Upper lobe of right lung (tissue), 1 donor: ENCODE measurements at regions not wholly inside any gene's neighbourhood (a gene's known extent, or its start where the extent isn't known, plus 50 kb on each side); places are given as distances from the start of the nearest gene placed in this dataset.
"Not testable (repeated sequence)": the region's sequence is repeated elsewhere in the genome, so short reads cannot be mapped to it uniquely, and the experiment has no call there.

ENCODE experiments used
- ATAC-seq: fragments of 200-7000 bp; cut with Tn5 transposase; one replicate; pipeline ENCODE4 v1.9.1; 2020; ENCODE audit warnings: mild to moderate bottlenecking, moderate library complexity
- DNase-seq: peaks from one replicate; pipeline ENCODE4 v3.0.0-alpha.2; 2020
- H3K27ac ChIP-seq: fragments of 200-600 bp; one replicate; pipeline ENCODE4 v1.8.0; 2022
- H3K27me3 ChIP-seq: fragments of 200-600 bp; one replicate; pipeline ENCODE4 v1.8.0; 2022; ENCODE audit warnings: mild to moderate bottlenecking
- H3K36me3 ChIP-seq: fragments of 200-600 bp; one replicate; pipeline ENCODE4 v1.8.0; 2022
- H3K4me1 ChIP-seq: fragments of 200-600 bp; one replicate; pipeline ENCODE4 v1.8.0; 2022
- H3K4me3 ChIP-seq: fragments of 200-600 bp; one replicate; pipeline ENCODE4 v1.8.0; 2022; ENCODE audit warnings: mild to moderate bottlenecking
- H3K9me3 ChIP-seq: fragments of 200-600 bp; one replicate; pipeline ENCODE4 v1.8.0; 2022
- CTCF ChIP-seq: fragments of 200-600 bp; IDR thresholded peaks from one replicate; pipeline ENCODE4 v1.8.0; 2022; ENCODE audit warnings: antibody characterized with exemption
- intact Hi-C: fragments of 100-400 bp; cut with DNase I; formaldehyde crosslinking; loops from one replicate; pipeline ENCODE4 v1.11.0; 2022
- donor health status: DM: no; HTN: yes; CAD: no; lungs with severe emphysema.

- H3K27ac ChIP-seq, intact Hi-C loops, DNase-seq, H3K27me3 ChIP-seq, H3K4me3 ChIP-seq, H3K4me1 ChIP-seq, H3K36me3 ChIP-seq, H3K9me3 ChIP-seq: not testable (repeated sequence)
- ATAC-seq, result peak; percentile 38
Measured at GRCh38 chr2:87495455-87495854, 252.4 kb upstream of the PLGLB2 start.

- H3K27ac ChIP-seq, H3K9me3 ChIP-seq, H3K4me1 ChIP-seq, H3K4me3 ChIP-seq, H3K27me3 ChIP-seq, DNase-seq, H3K36me3 ChIP-seq, intact Hi-C loops: not testable (repeated sequence)
- TF ChIP-seq CTCF, result peak; percentile 32
- peak; percentile 98 for ATAC-seq
Measured at GRCh38 chr2:87496036-87497006, 251.6 kb upstream of the PLGLB2 start.

- H3K27ac ChIP-seq, H3K4me1 ChIP-seq, H3K4me3 ChIP-seq, DNase-seq, H3K9me3 ChIP-seq, H3K36me3 ChIP-seq, H3K27me3 ChIP-seq, ATAC-seq, intact Hi-C loops: not testable (repeated sequence)
Measured at GRCh38 chr2:87497135-87497534, 250.8 kb upstream of the PLGLB2 start.

- H3K9me3 ChIP-seq, H3K27ac ChIP-seq, H3K27me3 ChIP-seq, H3K4me1 ChIP-seq, H3K4me3 ChIP-seq, DNase-seq, ATAC-seq, intact Hi-C loops, H3K36me3 ChIP-seq: not testable (repeated sequence)
Measured at GRCh38 chr2:87497700-87498099, 250.2 kb upstream of the PLGLB2 start.

GRCh38 chr2:87498169-87498853 lies 249.6 kb upstream of the PLGLB2 start:
- intact Hi-C loops, H3K27me3 ChIP-seq, DNase-seq, H3K4me1 ChIP-seq, ATAC-seq, H3K36me3 ChIP-seq, H3K9me3 ChIP-seq, H3K27ac ChIP-seq: not testable (repeated sequence)
- peak overlapping the region; percentile 14 for H3K4me3 ChIP-seq

GRCh38 chr2:87498854-87499238 lies 249.0 kb upstream of the PLGLB2 start:
- H3K9me3 ChIP-seq, DNase-seq, H3K27ac ChIP-seq, H3K4me1 ChIP-seq, ATAC-seq, H3K27me3 ChIP-seq, H3K36me3 ChIP-seq, intact Hi-C loops: not testable (repeated sequence)
- peak overlapping the region; percentile 14 for H3K4me3 ChIP-seq

GRCh38 chr2:87499860-87500259 lies 248.0 kb upstream of the PLGLB2 start:
- H3K4me3 ChIP-seq, intact Hi-C loops, ATAC-seq, H3K36me3 ChIP-seq, DNase-seq, H3K4me1 ChIP-seq, H3K9me3 ChIP-seq, H3K27ac ChIP-seq, H3K27me3 ChIP-seq: not testable (repeated sequence)

GRCh38 chr2:87500421-87500820 lies 247.5 kb upstream of the PLGLB2 start:
- H3K27me3 ChIP-seq, H3K4me3 ChIP-seq, H3K9me3 ChIP-seq, H3K36me3 ChIP-seq, H3K27ac ChIP-seq, intact Hi-C loops, DNase-seq, ATAC-seq, H3K4me1 ChIP-seq: not testable (repeated sequence)

GRCh38 chr2:87500951-87501350 lies 246.9 kb upstream of the PLGLB2 start:
- H3K27ac ChIP-seq, H3K4me1 ChIP-seq, H3K4me3 ChIP-seq, ATAC-seq, DNase-seq, H3K27me3 ChIP-seq, intact Hi-C loops, H3K36me3 ChIP-seq, H3K9me3 ChIP-seq: not testable (repeated sequence)

GRCh38 chr2:87502948-87503347 lies 244.9 kb upstream of the PLGLB2 start:
- H3K36me3 ChIP-seq, H3K4me3 ChIP-seq, H3K9me3 ChIP-seq, intact Hi-C loops, H3K4me1 ChIP-seq, DNase-seq, ATAC-seq, H3K27me3 ChIP-seq, H3K27ac ChIP-seq: not testable (repeated sequence)

GRCh38 chr2:87505239-87505638 lies 242.6 kb upstream of the PLGLB2 start:
- H3K36me3 ChIP-seq, H3K9me3 ChIP-seq, ATAC-seq, H3K4me1 ChIP-seq, H3K27me3 ChIP-seq, H3K27ac ChIP-seq, DNase-seq, H3K4me3 ChIP-seq, intact Hi-C loops: not testable (repeated sequence)

- H3K36me3 ChIP-seq, H3K27me3 ChIP-seq, H3K4me3 ChIP-seq, DNase-seq, H3K9me3 ChIP-seq, intact Hi-C loops, H3K27ac ChIP-seq, ATAC-seq, H3K4me1 ChIP-seq: not testable (repeated sequence)
Measured at GRCh38 chr2:87505909-87506308, 242.0 kb upstream of the PLGLB2 start.
